ENCODE measurements at regions not wholly inside any gene's neighbourhood (a gene's known extent, or its start where the extent isn't known, plus 50 kb on each side); places are given as distances from the start of the nearest gene placed in this dataset.
"Not testable (repeated sequence)": the region's sequence is repeated elsewhere in the genome, so short reads cannot be mapped to it uniquely, and the experiment has no call there.

DNA sequence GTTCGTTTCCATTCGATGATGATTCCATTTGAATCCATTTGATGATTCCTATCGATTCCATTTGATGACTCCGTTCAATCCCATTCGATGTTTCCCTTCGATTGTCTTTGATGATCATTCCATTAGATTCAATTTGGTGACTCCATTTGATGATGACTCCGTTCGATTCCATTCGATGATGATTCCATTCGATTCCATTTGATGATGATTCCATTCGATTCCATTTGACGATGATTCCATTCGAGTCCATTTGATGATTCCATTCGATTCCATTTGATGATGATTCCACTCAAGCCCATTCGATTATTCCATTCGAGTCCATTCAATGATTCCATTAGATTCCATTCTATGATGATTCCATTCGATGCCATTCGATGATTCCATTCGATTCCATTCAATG lies 2730.6 kb downstream of the RPIA start:
- H3K4me3 ChIP-seq (ENCODE audit: low read depth, low read length) = not testable (repeated sequence)

GRCh38 chr2:91427148-91427547 lies 2735.7 kb downstream of the RPIA start:
- H3K4me3 ChIP-seq (ENCODE audit: low read depth, low read length) = not testable (repeated sequence)

DNA sequence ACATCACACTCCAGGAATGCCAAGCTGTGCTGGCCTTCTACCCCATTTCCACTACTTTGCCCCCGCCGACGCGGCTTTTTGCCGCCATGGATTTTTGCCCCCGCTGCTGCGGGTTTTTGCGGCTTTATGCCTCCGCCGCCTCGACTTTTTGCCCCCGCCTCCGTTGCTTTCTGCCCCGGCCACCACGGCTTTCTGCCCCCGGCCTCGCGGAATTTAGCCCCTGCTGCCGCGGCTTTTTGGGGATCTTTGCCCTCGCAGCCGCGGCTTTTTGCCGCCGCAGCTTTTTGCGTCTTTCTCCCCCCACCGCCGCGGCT lies 2750.4 kb downstream of the RPIA start:
- not testable (repeated sequence) for H3K4me3 ChIP-seq (ENCODE audit: low read depth, low read length)

- no peak overlapping the region for H3K4me3 ChIP-seq (ENCODE audit: low read depth, low read length)
- TF ChIP-seq, protein P1, sequence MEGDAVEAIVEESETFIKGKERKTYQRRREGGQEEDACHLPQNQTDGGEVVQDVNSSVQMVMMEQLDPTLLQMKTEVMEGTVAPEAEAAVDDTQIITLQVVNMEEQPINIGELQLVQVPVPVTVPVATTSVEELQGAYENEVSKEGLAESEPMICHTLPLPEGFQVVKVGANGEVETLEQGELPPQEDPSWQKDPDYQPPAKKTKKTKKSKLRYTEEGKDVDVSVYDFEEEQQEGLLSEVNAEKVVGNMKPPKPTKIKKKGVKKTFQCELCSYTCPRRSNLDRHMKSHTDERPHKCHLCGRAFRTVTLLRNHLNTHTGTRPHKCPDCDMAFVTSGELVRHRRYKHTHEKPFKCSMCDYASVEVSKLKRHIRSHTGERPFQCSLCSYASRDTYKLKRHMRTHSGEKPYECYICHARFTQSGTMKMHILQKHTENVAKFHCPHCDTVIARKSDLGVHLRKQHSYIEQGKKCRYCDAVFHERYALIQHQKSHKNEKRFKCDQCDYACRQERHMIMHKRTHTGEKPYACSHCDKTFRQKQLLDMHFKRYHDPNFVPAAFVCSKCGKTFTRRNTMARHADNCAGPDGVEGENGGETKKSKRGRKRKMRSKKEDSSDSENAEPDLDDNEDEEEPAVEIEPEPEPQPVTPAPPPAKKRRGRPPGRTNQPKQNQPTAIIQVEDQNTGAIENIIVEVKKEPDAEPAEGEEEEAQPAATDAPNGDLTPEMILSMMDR (IDR thresholded peaks at IDR 0.05; ENCODE audit: borderline replicate concordance, insufficient read depth, low read depth, low read length) = no peak
Measured at GRCh38 chr2:91442246-91442905, 2750.9 kb downstream of the RPIA start.

DNA sequence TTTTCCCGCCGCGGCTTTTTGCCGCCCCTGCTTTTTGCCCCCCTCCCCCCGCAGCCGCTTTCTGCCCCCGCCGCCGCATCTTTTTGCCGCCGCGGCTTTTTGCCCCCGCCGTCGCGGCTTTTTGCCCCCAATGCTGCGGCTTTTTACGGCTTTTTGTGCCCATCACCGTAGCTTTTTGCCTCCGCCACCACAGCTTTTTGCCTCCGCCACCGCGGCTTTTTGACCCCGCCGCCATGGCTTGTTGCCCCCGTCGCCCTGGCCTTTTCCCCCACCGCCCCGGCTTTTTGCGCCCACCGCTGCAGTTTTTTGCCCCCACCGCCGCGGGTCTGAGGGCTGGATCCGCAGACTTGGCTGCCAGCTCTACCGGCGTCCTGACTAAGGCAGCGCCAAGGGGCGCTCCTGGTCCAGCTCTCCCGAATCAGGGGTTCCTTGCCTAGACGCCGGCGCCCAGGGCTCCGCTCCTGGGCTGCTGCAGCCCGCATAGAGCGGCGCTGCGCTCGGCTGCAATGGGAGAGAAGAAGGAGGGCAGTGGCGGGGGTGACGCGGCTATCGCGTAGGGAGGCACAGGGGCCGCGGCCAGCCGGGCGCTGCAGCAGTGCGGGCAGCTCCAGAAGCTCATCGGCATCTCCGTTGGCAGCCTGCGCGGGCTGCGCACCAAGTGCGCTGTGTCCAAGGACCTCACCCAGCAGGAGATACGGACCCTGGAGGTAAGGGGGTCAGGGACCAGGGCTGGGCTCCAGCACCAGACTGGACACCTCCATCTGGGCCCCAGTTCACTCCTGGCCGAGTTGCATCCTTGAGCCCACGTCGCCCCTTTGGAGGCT lies 2751.6 kb downstream of the RPIA start:
- H3K4me3 ChIP-seq (ENCODE audit: low read depth, low read length) = not testable (repeated sequence)

- not testable (repeated sequence) for H3K4me3 ChIP-seq (ENCODE audit: low read depth, low read length)
Measured at GRCh38 chr2:91443730-91444115, 2752.2 kb downstream of the RPIA start.

- not testable (repeated sequence) for H3K4me3 ChIP-seq (ENCODE audit: low read depth, low read length)
Measured at GRCh38 chr2:91445705-91446104, 2754.2 kb downstream of the RPIA start.

DNA sequence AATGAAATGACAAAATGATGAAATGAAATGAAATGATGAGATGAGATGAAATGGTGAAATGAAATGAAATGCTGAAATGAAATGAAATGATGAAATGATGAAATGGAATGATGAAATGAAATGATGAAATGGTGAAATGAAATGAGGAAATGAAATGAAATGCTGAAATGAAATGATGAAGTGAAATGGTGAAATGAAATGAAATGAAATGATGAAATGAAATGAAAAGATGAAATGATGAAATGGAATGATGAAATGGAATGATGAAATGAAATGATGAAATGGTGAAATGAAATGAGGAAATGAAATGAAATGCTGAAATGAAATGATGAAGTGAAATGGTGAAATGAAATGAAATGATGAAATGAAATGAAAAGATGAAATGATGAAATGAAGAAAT lies 2755.0 kb downstream of the RPIA start:
- not testable (repeated sequence) for H3K4me3 ChIP-seq (ENCODE audit: low read depth, low read length)

DNA sequence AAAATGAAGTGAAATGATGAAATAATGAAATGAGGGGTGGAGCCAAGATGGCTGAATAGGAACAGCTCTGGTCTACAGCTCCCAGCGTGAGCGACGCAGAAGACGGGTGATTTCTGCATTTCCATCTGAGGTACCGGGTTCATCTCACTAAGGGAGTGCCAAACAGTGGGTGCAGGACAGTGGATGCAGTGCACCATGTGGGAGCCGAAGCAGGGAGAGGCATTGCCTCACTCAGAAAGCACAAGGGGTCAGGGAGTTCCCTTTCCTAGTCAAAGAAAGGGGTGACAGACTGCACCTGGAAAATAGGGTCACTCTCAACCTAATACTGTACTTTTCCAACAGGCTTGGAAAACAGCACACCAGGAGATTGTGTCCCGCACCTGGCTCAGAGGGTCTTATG lies 2755.4 kb downstream of the RPIA start:
- H3K4me3 ChIP-seq (ENCODE audit: low read depth, low read length) = not testable (repeated sequence)

- H3K4me3 ChIP-seq (ENCODE audit: low read depth, low read length) = not testable (repeated sequence)
Measured at GRCh38 chr2:91447508-91447907, 2756.0 kb downstream of the RPIA start.

DNA sequence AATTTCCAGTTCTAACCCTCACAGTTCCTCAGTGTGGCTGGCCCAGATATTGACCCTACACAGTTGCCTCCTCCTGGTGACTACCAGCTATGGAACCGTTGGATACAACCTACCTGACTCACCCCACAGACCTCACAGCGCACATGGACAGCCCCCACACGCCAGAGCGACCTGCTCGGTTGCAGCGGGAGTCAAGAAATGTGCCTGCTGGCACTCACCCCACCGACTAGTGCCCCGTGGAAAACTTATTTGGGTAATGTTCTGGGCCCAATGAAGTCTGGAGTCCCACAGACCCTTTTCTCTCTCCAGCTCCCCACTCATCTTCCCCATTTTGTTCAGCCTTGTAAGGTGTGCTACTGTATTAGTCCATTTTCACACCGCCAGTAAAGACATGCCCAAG lies 2770.8 kb downstream of the RPIA start:
- not testable (repeated sequence) for H3K4me3 ChIP-seq (ENCODE audit: low read depth, low read length)

- not testable (repeated sequence) for H3K4me3 ChIP-seq (ENCODE audit: low read depth, low read length)
Measured at GRCh38 chr2:91463007-91463406, 2771.5 kb downstream of the RPIA start.

DNA sequence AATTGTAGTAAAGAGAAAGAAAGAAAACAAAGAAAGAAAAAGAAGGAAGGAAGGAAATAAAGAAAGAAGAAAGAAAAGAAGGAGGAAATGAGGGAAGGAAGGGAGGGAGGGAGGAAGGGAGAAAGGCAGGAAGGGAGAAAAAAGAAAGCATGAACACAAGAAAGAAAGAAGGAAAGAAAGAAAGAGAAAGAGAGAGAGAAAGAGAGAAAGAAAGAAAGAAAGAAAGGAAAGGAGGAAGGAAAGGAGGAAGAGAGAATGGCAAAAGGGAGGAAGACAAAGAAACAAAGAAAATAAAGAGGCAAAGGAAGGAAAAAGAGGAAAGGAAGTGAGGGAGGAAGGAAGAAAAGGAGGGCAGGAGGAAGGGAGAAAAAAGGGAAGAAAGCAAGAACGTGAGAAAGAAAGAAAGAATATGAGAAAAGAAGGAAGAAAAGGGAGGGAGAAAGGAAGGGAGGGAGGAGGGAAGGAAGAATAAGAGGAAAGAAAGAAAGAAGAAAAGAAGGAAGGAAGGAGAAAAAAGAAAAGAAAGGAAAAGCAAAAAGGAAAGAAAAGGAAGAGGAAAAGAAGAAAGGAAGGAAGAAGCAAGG lies 2775.4 kb downstream of the RPIA start:
- not testable (repeated sequence) for H3K4me3 ChIP-seq (ENCODE audit: low read depth, low read length)

GRCh38 chr2:91476244-91476935 lies 2784.9 kb downstream of the RPIA start:
- not testable (repeated sequence) for H3K4me3 ChIP-seq (ENCODE audit: low read depth, low read length)

DNA sequence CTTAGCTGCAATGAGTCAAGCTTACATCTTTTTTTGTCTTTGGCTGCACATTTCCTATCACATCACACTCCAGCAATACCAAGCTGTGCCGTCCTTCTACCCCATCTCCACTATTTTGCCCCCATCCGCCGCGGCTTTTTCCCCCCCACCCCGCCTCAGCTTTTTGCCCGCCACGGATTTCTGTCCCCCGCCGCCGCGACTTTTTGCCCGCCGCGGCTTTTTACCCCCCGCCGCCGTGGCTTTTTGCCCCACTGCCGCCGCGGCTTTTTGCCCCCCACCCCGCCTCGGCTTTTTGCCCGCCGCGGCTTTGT lies 2785.4 kb downstream of the RPIA start:
- not testable (repeated sequence) for H3K4me3 ChIP-seq (ENCODE audit: low read depth, low read length)

GRCh38 chr2:91477291-91477690 lies 2785.8 kb downstream of the RPIA start:
- H3K4me3 ChIP-seq (ENCODE audit: low read depth, low read length) = not testable (repeated sequence)
